ENCODE measurements at regions not wholly inside any gene's neighbourhood (a gene's known extent, or its start where the extent isn't known, plus 50 kb on each side); places are given as distances from the start of the nearest gene placed in this dataset.

GRCh38 chr14:47919334-47919846, 244.0 kb upstream of the MDGA2 start:
- TF ChIP-seq CTCF (IDR thresholded peaks at IDR 0.05) (no peak), POLR2A (IDR thresholded peaks at IDR 0.05) (no peak)
